A549 (cell line): ENCODE measurements at regions not wholly inside any gene's neighbourhood (a gene's known extent, or its start where the extent isn't known, plus 50 kb on each side); places are given as distances from the start of the nearest gene placed in this dataset.

Experiments used
- ATAC-seq, 2 experiments: fragments of 200-7000 bp in 1 of 2; fragments of >200 bp in 1 of 2; cut with Nextera tagmentation in 1 of 2; cut with Tn5 transposase in 1 of 2; 3 replicates each; pipeline versions ENCODE4 v1.8.0 to v1.9.1; 2018 to 2020; ENCODE audit warnings: mild to moderate bottlenecking in 1 of 2, moderate library complexity in 1 of 2
- CTCF ChIA-PET: fragments of 300-600 bp; sonication (Branson Sonifier 250); formaldehyde crosslinking; extraction: SDS; loops from one replicate; lab custom pipeline; 2021; ENCODE audit warnings: antibody characterized with exemption, inconsistent platforms; lab: Yijun Ruan, JAX
- POLR2A ChIA-PET: fragments of 350-600 bp; formaldehyde crosslinking; extraction: SDS; loops from one replicate; lab custom pipeline; 2021; ENCODE audit warnings: antibody characterized with exemption, inconsistent platforms; lab: Yijun Ruan, JAX
- DNase-seq, 2 experiments: peaks; one replicate each; pipeline versions ENCODE4 v3.0.0 to v3.0.0-alpha.2; 2011 to 2016; ENCODE audit warnings: low read depth in 1 of 2, low spot score in 1 of 2
- FAIRE-seq: peaks from 2 replicates; lab custom pipeline; 2011; peaks lifted over from hg19 to GRCh38; lab: Jason Lieb, UNC
- H3K27ac ChIP-seq, 2 experiments: fragments of >200 bp; sonication (Bioruptor Twin); formaldehyde crosslinking; 3 replicates each; pipeline ENCODE4 v1.5.1; 2016 to 2017
- H3K4me1 ChIP-seq: fragments of >200 bp; sonication (Bioruptor Twin); formaldehyde crosslinking; 3 replicates; pipeline ENCODE4 v1.6.1; 2016
- H3K4me2 ChIP-seq: fragments of >200 bp; sonication (Bioruptor Twin); formaldehyde crosslinking; 3 replicates; pipeline ENCODE4 v1.6.1; 2016
- H3K4me3 ChIP-seq: fragments of >200 bp; sonication (Bioruptor Twin); formaldehyde crosslinking; 3 replicates; pipeline ENCODE4 v1.5.1; 2016
- H3K9me3 ChIP-seq: fragments of >200 bp; sonication (Bioruptor Twin); formaldehyde crosslinking; 3 replicates; pipeline ENCODE4 v1.6.1; 2016
- CBX8 ChIP-seq: fragments of 200-600 bp; sonication (generic); IDR thresholded peaks from 2 replicates; pipeline ENCODE4 v1.6.1; 2016
- EP300 ChIP-seq, 2 experiments: fragments of >200 bp; sonication (Bioruptor Twin); formaldehyde crosslinking; IDR thresholded peaks; 2 replicates in 1 of 2; 3 replicates in 1 of 2; pipeline ENCODE4 v1.6.1; 2016 to 2017
- FOSB ChIP-seq: fragments of 250-450 bp; sonication (Bioruptor Pico); IDR thresholded peaks from 2 replicates; pipeline ENCODE4 v1.5.0; 2020; ENCODE audit warnings: mild to moderate bottlenecking, moderate library complexity
- FOSL2 ChIP-seq, 2 experiments: fragments of 450-650 bp in 1 of 2; fragments of >200 bp in 1 of 2; sonication (Bioruptor Twin) in 1 of 2; formaldehyde crosslinking; IDR thresholded peaks; 2 replicates each; pipeline versions ENCODE4 v1.5.0 to v1.6.1; 2016 to 2020; ENCODE audit warnings: mild to moderate bottlenecking in 1 of 2, moderate library complexity in 1 of 2
- FOXS1 ChIP-seq: fragments of 250-450 bp; sonication (Bioruptor Pico); IDR thresholded peaks from 2 replicates; pipeline ENCODE4 v1.5.0; 2020; ENCODE audit warnings: mild to moderate bottlenecking, moderate library complexity
- GATA3 ChIP-seq: IDR thresholded peaks from 2 replicates; pipeline ENCODE4 v1.6.1; 2012; ENCODE audit warnings: borderline replicate concordance
- JUNB ChIP-seq: fragments of >200 bp; sonication (Bioruptor Twin); formaldehyde crosslinking; IDR thresholded peaks from 2 replicates; pipeline ENCODE4 v1.6.1; 2016
- KDM1A ChIP-seq: fragments of 200-600 bp; sonication (generic); IDR thresholded peaks from 2 replicates; pipeline ENCODE4 v1.6.1; 2016; ENCODE audit warnings: low read depth, mild to moderate bottlenecking
- MAFK ChIP-seq: fragments of 450-650 bp; IDR thresholded peaks from 2 replicates; pipeline ENCODE4 v1.6.1; 2014; ENCODE audit not compliant: partially characterized antibody
- MAZ ChIP-seq: fragments of 150-350 bp; IDR thresholded peaks from 2 replicates; pipeline ENCODE4 v1.6.1; 2014; ENCODE audit warnings: antibody characterized with exemption, low read depth, low read length, borderline replicate concordance
- MYC ChIP-seq: IDR thresholded peaks from 2 replicates; pipeline ENCODE4 v1.6.1; 2012; ENCODE audit warnings: mild to moderate bottlenecking, inconsistent platforms, low read length, improper control_type of control experiment, borderline replicate concordance
- NR3C1 ChIP-seq: fragments of >200 bp; sonication (Bioruptor Twin); formaldehyde crosslinking; IDR thresholded peaks from 3 replicates; pipeline ENCODE4 v1.6.1; 2017
- POLR2AphosphoS2 ChIP-seq: conservative IDR thresholded peaks from 2 replicates; pipeline ENCODE4 v1.6.1; 2012; ENCODE audit warnings: low read length, improper control_type of control experiment, inconsistent platforms
- RFX5 ChIP-seq: fragments of 450-650 bp; IDR thresholded peaks from 2 replicates; pipeline ENCODE4 v1.7.1; 2014; ENCODE audit warnings: antibody characterized with exemption, mild to moderate bottlenecking, moderate library complexity
- RNF2 ChIP-seq: fragments of 200-600 bp; sonication (generic); IDR thresholded peaks from 2 replicates; pipeline ENCODE4 v1.6.1; 2016; ENCODE audit warnings: low read depth, mild to moderate bottlenecking, antibody characterized with exemption, moderate library complexity, borderline replicate concordance
- ZC3H11A ChIP-seq: fragments of 450-650 bp; IDR thresholded peaks from 2 replicates; pipeline ENCODE4 v1.6.1; 2014; ENCODE audit warnings: antibody characterized with exemption, mild to moderate bottlenecking
- ZSCAN20 ChIP-seq: fragments of 250-450 bp; sonication (Bioruptor Pico); IDR thresholded peaks from 2 replicates; pipeline ENCODE4 v1.8.0; 2022; ENCODE audit warnings: mild to moderate bottlenecking, moderate library complexity
- WGBS: methylation state at CpG from one replicate; pipeline ENCODE4 v1.1.6; 2017; ENCODE audit errors: missing lambda C conversion rate; 5-methylcytosine and 5-hydroxymethylcytosine counted together
- TF ChIP-seq, protein P1 (sequence below): fragments of >200 bp; sonication (Bioruptor Twin); formaldehyde crosslinking; IDR thresholded peaks from 3 replicates; pipeline ENCODE4 v1.5.1; 2016
- TF ChIP-seq, protein P2 (sequence below): fragments of >200 bp; sonication (Bioruptor Twin); formaldehyde crosslinking; IDR thresholded peaks from 2 replicates; pipeline ENCODE4 v1.6.1; 2016
- TF ChIP-seq, protein P3 (sequence below): IDR thresholded peaks from 2 replicates; pipeline ENCODE4 v1.6.1; 2012
- TF ChIP-seq, protein P4 (sequence below): IDR thresholded peaks from 2 replicates; pipeline ENCODE4 v1.6.1; 2012; ENCODE audit warnings: low read depth, borderline replicate concordance
- TF ChIP-seq, protein P5 (sequence below): fragments of >200 bp; sonication (Bioruptor Twin); formaldehyde crosslinking; IDR thresholded peaks from 3 replicates; pipeline ENCODE4 v1.6.1; 2016
- TF ChIP-seq, protein P6 (sequence below): fragments of 250-450 bp; sonication (Bioruptor Pico); IDR thresholded peaks from 2 replicates; pipeline ENCODE4 v1.5.0; 2021; ENCODE audit warnings: mild to moderate bottlenecking, moderate library complexity, borderline replicate concordance
- TF ChIP-seq, protein P7 (sequence below): fragments of 250-450 bp; sonication (Bioruptor Pico); IDR thresholded peaks from 2 replicates; pipeline ENCODE4 v1.5.0; 2020; ENCODE audit warnings: low read depth, mild to moderate bottlenecking, moderate library complexity

DNA sequence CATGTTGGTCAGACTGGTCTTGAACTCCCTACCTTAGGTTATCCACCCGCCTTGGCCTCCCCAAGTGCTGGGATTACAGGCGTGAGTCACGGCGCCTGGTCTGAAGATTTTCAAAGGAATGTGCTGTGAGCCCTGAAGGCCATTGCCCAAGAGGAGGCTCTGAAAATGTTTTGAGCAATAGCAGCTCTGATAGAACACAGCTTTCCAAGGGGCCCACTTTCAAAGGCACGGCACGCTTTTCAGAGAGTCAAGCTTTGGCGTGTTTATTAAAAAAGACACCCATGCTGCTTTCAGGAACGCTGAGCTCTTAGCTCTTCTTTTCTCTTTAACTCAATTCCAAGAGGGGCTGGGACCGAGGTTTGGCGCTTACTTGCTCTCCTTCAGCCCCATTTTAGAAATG lies 73.8 kb upstream of the CDON start (continued):
- TF ChIP-seq, protein P1, sequence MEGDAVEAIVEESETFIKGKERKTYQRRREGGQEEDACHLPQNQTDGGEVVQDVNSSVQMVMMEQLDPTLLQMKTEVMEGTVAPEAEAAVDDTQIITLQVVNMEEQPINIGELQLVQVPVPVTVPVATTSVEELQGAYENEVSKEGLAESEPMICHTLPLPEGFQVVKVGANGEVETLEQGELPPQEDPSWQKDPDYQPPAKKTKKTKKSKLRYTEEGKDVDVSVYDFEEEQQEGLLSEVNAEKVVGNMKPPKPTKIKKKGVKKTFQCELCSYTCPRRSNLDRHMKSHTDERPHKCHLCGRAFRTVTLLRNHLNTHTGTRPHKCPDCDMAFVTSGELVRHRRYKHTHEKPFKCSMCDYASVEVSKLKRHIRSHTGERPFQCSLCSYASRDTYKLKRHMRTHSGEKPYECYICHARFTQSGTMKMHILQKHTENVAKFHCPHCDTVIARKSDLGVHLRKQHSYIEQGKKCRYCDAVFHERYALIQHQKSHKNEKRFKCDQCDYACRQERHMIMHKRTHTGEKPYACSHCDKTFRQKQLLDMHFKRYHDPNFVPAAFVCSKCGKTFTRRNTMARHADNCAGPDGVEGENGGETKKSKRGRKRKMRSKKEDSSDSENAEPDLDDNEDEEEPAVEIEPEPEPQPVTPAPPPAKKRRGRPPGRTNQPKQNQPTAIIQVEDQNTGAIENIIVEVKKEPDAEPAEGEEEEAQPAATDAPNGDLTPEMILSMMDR: no peak
- TF ChIP-seq CBX8 (no peak), FOSL2 (IDR thresholded peaks at IDR 0.05) (no peak), FOSL2 (CRISPR knock-in tag; IDR thresholded peaks at IDR 0.05) (no peak), RFX5 (no peak), MAZ (no peak), EP300 (IDR thresholded peaks at IDR 0.05) (no peak), RNF2 (no peak), ZSCAN20 (CRISPR knock-in tag) (no peak), ZC3H11A (no peak), GATA3 (no peak), KDM1A (no peak)
- TF ChIP-seq, protein P2, sequence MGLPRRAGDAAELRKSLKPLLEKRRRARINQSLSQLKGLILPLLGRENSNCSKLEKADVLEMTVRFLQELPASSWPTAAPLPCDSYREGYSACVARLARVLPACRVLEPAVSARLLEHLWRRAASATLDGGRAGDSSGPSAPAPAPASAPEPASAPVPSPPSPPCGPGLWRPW: no peak

DNA sequence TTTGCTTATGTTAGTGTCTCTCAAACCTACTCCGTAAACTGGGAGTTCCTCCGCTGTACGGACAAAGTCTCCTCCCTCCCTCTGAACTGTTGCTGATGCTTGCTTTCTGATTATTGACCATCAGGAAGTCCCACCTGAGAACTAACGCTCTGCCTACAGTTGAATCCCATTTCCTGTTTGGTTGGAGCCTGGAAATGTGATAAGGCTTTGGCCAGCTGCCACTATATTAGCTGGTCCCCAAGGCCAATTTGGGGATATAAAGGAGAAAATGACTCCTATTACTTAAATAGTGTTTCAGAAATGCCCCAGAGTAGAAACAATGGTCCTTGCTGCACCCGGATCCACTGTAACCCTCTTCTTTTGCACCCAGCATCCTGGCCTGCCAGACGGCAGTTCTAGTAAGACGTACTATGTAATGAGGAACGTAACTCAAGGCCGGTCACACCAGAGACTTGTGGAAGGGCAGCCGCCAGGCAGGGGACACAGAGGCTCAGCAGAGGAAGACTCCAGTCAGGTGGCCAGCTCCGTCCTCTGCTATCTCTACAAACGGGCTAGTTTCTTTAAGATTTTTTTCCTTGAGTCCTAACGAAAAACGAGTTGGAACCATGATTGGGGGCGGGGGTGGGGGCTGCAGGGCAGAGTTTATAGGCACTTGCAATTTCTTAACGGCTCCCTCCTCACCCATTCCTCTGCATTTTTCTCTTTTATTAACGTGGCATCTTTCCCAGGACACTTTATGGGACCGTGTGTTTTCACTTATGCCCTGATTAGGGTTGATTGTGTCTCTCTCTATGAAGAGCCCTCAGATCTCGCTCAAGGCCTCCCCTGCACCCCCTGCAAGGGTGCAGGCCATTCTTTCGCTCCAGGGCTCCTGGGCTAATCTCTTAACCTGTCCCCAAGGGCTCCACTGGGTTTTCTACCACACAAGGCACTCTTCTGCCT lies 72.8 kb upstream of the CDON start:
- H3K4me2 ChIP-seq: no peak overlapping the region
- DNase-seq: no peak
- peaks cover 11% of the 10 kb centered on the region for H3K4me1 ChIP-seq
- ChIA-PET POLR2A (no interaction called here), CTCF (interaction anchor here (1.2 kb wide), 1 partner anchor 21 kb away, joined by 4 read pairs; no protein-coding TSS in a partner anchor)
- FAIRE-seq: no peak
- ATAC-seq: no peak
- 68% methylated on average over 20 of the region's 20 CpGs for WGBS
- TF ChIP-seq RFX5 (no peak), FOSB (CRISPR knock-in tag) (no peak), MAFK (no peak), POLR2AphosphoS2 (no peak), NR3C1 (no peak), KDM1A (no peak), JUNB (no peak), MYC (no peak), FOXS1 (CRISPR knock-in tag) (no peak)
- TF ChIP-seq, protein P3, sequence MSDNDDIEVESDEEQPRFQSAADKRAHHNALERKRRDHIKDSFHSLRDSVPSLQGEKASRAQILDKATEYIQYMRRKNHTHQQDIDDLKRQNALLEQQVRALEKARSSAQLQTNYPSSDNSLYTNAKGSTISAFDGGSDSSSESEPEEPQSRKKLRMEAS: no peak
- TF ChIP-seq, protein P4, sequence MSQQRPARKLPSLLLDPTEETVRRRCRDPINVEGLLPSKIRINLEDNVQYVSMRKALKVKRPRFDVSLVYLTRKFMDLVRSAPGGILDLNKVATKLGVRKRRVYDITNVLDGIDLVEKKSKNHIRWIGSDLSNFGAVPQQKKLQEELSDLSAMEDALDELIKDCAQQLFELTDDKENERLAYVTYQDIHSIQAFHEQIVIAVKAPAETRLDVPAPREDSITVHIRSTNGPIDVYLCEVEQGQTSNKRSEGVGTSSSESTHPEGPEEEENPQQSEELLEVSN: no peak
- TF ChIP-seq, protein P5, sequence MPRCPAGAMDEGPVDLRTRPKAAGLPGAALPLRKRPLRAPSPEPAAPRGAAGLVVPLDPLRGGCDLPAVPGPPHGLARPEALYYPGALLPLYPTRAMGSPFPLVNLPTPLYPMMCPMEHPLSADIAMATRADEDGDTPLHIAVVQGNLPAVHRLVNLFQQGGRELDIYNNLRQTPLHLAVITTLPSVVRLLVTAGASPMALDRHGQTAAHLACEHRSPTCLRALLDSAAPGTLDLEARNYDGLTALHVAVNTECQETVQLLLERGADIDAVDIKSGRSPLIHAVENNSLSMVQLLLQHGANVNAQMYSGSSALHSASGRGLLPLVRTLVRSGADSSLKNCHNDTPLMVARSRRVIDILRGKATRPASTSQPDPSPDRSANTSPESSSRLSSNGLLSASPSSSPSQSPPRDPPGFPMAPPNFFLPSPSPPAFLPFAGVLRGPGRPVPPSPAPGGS: no peak
- TF ChIP-seq, protein P6, sequence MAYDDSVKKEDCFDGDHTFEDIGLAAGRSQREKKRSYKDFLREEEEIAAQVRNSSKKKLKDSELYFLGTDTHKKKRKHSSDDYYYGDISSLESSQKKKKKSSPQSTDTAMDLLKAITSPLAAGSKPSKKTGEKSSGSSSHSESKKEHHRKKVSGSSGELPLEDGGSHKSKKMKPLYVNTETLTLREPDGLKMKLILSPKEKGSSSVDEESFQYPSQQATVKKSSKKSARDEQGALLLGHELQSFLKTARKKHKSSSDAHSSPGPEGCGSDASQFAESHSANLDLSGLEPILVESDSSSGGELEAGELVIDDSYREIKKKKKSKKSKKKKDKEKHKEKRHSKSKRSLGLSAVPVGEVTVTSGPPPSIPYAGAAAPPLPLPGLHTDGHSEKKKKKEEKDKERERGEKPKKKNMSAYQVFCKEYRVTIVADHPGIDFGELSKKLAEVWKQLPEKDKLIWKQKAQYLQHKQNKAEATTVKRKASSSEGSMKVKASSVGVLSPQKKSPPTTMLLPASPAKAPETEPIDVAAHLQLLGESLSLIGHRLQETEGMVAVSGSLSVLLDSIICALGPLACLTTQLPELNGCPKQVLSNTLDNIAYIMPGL (CRISPR knock-in tag): no peak
- TF ChIP-seq, protein P7, sequence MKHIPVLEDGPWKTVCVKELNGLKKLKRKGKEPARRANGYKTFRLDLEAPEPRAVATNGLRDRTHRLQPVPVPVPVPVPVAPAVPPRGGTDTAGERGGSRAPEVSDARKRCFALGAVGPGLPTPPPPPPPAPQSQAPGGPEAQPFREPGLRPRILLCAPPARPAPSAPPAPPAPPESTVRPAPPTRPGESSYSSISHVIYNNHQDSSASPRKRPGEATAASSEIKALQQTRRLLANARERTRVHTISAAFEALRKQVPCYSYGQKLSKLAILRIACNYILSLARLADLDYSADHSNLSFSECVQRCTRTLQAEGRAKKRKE (CRISPR knock-in tag): no peak
- H3K4me3 ChIP-seq: no peak overlapping the region
- no peak overlapping the region for H3K27ac ChIP-seq
- no peaks in the 10 kb centered on the region for H3K9me3 ChIP-seq
